ENCODE measurements at regions not wholly inside any gene's neighbourhood (a gene's known extent, or its start where the extent isn't known, plus 50 kb on each side); places are given as distances from the start of the nearest gene placed in this dataset.

- TF ChIP-seq EZH2 (IDR thresholded peaks at IDR 0.05; ENCODE audit: low read length) (no peak), CTCF (optimal IDR thresholded peaks at IDR 0.05 in 1 of 3, IDR thresholded peaks at IDR 0.05 in 1 of 3, conservative IDR thresholded peaks at IDR 0.05 in 1 of 3; ENCODE audit: extremely low read depth in 1 of 3, insufficient read depth in 2 of 3, low read length in 3 of 3) (no peak)
Measured at GRCh38 chr6:44733868-44734267, 346.4 kb downstream of the CDC5L start.
